Transverse colon (tissue), 4 donors: ENCODE measurements at regions not wholly inside any gene's neighbourhood (a gene's known extent, or its start where the extent isn't known, plus 50 kb on each side); places are given as distances from the start of the nearest gene placed in this dataset.

ENCODE experiments used
- EP300 ChIP-seq: sonication (generic); formaldehyde crosslinking; IDR thresholded peaks from one replicate; pipeline ENCODE4 v1.6.1; 2017; ENCODE audit warnings: antibody characterized with exemption, low read depth
- POLR2A ChIP-seq: fragments of 450-650 bp; IDR thresholded peaks from one replicate; pipeline ENCODE4 v1.6.1; 2016; ENCODE audit warnings: antibody characterized with exemption, mild to moderate bottlenecking, moderate library complexity
- POLR2AphosphoS5 ChIP-seq, 3 donors: sonication (generic); formaldehyde crosslinking; IDR thresholded peaks; one replicate each; pipeline ENCODE4 v1.6.1; 2016; ENCODE audit warnings: antibody characterized with exemption in 3 of 3
- TF ChIP-seq, protein P1 (sequence below), 5 experiments: fragments of 200-600 bp in 3 of 5; fragments of 450-650 bp in 2 of 5; sonication (generic) in 3 of 5; IDR thresholded peaks; 1 replicate in 2 of 5; 2 replicates in 3 of 5; pipeline ENCODE4 v1.5.1; 2016 to 2017; ENCODE audit warnings: antibody characterized with exemption in 5 of 5, inconsistent platforms in 3 of 5, mild to moderate bottlenecking in 2 of 5, moderate library complexity in 1 of 5

DNA sequence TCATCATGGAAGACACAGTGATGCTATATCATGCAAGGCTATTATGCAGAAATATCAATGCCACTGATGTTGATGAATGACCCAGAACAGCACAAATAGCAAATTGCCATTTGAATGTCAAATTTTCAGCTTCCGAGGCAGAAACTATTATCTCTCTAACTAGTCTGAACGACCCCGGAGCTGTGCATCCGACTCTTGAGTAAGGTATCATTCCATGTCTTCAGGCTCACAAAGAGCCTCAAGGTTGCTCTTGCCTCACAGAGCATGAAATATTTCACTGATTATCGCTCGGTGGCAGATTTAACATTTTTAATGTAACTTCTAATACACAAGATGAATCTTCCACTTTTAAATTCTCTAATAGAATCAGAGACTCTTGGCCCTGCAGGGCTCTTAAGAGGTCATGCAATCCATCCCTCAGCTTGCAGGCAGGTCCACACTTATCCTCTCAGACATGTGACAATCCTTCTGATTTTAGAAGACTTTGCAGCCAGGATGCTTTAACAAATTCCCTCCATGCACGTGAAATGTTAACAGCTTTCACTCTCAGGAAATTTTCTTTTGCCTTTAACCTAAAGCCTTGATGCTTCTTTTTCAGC, 221.0 kb downstream of the FRK start:
- TF ChIP-seq POLR2A (no peak), EP300 (no peak), POLR2AphosphoS5 (IDR thresholded peaks at IDR 0.05) (no peak)
- TF ChIP-seq, protein P1, sequence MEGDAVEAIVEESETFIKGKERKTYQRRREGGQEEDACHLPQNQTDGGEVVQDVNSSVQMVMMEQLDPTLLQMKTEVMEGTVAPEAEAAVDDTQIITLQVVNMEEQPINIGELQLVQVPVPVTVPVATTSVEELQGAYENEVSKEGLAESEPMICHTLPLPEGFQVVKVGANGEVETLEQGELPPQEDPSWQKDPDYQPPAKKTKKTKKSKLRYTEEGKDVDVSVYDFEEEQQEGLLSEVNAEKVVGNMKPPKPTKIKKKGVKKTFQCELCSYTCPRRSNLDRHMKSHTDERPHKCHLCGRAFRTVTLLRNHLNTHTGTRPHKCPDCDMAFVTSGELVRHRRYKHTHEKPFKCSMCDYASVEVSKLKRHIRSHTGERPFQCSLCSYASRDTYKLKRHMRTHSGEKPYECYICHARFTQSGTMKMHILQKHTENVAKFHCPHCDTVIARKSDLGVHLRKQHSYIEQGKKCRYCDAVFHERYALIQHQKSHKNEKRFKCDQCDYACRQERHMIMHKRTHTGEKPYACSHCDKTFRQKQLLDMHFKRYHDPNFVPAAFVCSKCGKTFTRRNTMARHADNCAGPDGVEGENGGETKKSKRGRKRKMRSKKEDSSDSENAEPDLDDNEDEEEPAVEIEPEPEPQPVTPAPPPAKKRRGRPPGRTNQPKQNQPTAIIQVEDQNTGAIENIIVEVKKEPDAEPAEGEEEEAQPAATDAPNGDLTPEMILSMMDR (IDR thresholded peaks at IDR 0.05) = no peak
